ENCODE measurements at regions not wholly inside any gene's neighbourhood (a gene's known extent, or its start where the extent isn't known, plus 50 kb on each side); places are given as distances from the start of the nearest gene placed in this dataset.

GRCh38 chr1:221521686-221522085, 220.2 kb downstream of the DUSP10 start:
- TF ChIP-seq, protein P1, sequence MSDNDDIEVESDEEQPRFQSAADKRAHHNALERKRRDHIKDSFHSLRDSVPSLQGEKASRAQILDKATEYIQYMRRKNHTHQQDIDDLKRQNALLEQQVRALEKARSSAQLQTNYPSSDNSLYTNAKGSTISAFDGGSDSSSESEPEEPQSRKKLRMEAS (IDR thresholded peaks at IDR 0.05; ENCODE audit: low read depth): no peak
- no peak for TF ChIP-seq CTCF (IDR thresholded peaks at IDR 0.05)
